HG03575 (cell line): ENCODE measurements at regions not wholly inside any gene's neighbourhood (a gene's known extent, or its start where the extent isn't known, plus 50 kb on each side); places are given as distances from the start of the nearest gene placed in this dataset.

Experiments
- ATAC-seq: cut with Tn5 transposase; IDR thresholded peaks from one replicate; pipeline ENCODE4 v1.9.1; 2021; ENCODE audit not compliant: unreplicated experiment, insufficient number of reproducible peaks, low FRiP score; ENCODE audit errors: extremely low read depth

DNA sequence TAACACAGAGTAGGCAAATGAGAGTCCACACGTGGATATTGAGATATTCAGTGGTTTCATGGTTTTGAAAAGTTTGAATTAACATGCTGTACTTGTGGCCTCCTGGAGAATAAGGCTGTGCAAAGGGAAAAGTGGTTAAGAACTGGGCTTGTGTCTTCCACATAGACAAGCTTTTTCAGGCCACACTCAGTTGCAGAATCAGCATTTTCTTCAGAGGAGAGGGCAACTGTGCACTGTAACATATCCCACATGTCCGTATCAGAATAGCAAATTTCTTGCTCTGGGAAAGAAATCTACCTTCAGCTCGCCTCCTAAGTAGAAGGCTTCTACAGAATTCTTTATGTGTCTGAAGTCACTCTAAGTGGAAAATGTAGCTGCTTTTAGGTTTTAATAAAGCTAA lies 84.9 kb downstream of the ZC3H11B start:
- ATAC-seq, result no peak

- ATAC-seq, result no peak
Measured at GRCh38 chr1:219526074-219526473, 86.8 kb downstream of the ZC3H11B start.

GRCh38 chr1:219523411-219523810 lies 89.5 kb downstream of the ZC3H11B start:
- no peak for ATAC-seq

DNA sequence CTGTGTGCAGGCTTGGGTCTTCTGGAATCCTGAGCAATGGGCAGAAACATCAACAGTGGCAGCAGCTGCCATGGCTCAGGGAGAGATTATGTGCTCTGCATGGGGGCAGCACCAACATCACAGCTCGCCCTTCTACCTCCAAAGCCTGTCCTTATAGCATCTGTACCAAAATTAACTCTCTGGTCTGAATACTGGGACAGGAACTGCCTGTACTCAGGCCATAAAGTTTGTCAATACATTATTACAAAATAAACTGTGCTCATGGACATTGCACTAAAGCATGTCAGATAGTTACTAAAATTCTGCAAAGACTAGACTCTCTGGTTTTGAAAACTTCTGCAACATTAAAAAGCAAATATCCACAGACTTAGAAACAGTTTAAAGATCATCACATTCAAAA lies 91.6 kb downstream of the ZC3H11B start:
- no peak for ATAC-seq

DNA sequence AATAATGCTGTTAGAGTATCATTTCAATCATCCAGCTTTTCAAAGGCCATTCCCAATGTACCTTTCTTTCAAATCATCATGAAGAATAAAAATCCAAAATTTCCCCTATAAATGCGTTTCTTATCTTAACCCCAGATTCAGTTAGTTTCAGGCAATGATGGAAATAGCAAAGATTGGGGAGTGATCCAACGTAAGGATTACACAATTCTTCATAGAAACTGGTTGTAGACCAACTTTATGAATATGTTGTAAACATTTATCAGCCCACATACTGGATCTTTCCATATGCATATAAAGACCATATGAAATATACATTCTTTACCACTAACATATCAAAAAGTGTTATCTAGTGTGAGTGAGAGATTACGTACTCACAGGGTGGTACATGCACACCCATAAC lies 92.7 kb downstream of the ZC3H11B start:
- no peak for ATAC-seq

DNA sequence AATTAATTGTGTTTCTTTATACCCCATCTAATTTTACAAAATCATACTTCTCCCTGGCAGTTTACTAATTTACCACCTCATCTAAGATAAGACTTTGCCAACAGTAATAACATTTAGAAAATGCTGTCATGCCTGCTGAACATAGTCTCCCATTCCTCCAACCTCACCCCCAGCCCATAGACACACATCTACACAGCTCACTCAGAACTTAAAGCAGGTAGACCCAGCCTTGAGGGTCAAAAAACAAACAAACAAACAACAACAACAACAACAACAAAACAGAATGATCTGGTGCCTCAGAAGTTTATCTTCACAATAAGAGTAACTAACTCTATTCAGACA lies 94.0 kb downstream of the ZC3H11B start:
- no peak for ATAC-seq

- no peak for ATAC-seq
Measured at GRCh38 chr1:219518168-219518906, 94.6 kb downstream of the ZC3H11B start.

DNA sequence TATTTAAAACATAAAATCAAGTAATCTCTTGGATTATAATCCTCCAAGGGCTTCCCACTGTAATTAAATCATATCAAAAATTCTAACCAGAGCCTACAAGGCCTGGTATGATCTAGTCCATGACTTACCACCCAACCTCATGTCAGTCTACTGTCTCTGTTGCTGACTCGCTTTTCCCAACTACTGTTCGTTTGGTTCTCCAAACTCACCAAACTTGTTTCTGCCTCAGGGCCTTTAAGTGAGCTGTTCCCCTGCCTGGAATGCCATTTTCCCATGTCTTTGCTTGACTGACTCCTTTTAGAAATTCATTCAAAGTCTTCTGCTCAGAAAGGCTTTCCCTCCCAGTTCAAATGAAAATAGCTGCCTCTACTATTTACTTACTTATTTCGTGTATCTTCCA lies 95.9 kb downstream of the ZC3H11B start:
- no peak for ATAC-seq

DNA sequence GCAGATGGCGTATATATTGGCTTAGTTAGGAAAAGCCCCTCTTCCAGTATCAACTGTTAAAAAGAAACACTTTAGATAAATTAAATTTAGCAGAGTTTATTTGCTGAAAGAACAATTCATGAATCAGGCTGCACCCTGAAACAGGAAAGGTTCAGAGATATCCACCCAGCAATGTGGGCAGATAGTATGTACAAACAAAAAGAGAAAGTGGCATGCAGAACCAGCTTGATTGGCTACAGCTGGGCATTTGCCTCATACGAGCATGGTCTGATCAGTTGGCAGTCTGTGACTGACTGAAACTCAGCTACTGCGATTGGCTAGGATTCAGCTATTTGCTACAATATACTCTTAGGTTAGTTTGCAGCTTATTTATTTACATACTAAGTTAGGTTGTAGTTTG lies 98.2 kb downstream of the ZC3H11B start:
- ATAC-seq, result no peak

DNA sequence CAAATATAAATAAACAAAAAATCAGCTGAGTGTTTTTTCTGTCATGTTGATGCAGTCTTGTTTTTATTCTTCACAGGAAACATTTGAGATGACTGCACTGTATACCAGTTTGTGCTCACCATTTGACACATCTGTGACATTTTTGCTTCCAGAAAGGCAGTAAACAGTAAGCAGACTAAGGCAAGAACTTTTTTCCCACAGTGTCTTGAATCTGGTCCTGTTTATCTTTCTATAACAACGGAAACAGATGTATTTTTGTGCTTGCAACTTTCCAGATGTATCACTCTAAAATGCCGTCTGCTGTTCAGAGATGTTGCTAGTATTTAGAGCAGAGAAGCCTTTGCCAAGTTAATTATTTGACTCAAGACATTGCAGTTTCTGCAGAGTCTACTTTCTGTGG lies 105.5 kb downstream of the ZC3H11B start:
- ATAC-seq, result no peak

GRCh38 chr1:219506936-219507335 lies 106.0 kb downstream of the ZC3H11B start:
- no peak for ATAC-seq

DNA sequence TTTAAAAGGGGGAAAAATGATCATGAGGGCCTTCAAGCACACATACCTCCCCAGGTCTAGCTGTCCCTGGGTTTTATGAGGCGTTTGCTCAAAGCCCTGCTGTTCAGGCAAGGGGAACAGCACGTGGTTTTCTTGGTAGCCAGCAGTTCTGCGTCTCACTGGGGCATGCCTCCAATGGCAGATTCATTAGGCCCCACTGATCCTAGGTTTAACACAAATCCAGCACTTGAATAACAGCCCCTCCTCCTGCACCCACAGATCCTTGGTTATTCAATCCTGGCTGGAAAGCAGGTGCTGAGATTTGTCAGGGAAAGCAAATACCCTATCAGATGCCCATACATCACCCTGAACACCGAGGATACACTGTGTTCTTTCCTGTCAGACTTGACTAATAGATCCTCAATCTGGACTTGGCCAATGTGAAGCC lies 106.4 kb downstream of the ZC3H11B start:
- ATAC-seq, result no peak

GRCh38 chr1:219505886-219506285 lies 107.0 kb downstream of the ZC3H11B start:
- no peak for ATAC-seq

DNA sequence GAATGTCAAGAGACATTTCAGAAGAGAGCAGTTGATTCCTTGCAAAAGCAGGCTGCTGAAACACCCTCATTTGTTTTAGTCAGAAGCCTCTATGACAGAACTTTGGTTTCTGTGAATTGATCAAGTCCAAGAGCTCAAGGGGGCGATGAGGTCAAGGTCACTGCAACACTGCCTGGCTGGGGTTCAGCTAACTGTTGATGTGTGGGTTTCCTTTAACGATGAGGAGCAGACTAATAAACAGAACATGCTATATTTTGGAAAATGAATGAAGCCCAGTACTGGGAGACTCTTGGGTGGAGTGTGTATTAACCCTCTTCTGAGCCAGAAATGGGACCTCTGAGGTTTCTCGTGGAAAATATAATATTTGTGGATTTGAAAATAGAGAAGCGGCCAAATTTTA lies 109.3 kb downstream of the ZC3H11B start:
- ATAC-seq, result no peak

DNA sequence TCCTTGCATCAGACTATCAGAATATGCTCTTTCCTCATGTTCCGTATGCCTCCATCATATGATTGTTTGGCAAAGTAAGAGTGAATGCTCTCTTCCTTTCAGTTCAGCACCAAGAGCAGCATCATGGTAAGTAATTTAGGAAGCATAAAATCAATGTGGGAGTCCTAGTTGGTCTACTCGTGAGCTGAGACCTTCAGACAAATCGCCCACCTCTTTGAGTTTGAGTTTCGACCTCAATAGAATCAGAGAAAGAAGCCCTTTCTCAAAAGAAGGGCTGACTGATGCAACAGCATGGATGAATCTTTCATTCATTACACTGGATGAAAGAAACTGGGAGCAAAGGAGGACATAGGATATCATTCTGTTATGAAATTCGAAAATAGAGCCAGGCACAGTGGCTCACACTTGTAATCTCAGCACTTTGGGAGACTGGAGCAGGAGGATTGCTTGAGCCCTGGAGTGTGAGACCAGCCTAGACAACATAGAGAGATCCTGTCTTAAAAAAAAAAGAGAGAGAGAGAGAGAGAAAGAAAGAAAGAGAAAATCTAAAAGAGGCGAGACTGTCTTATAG lies 112.5 kb downstream of the ZC3H11B start:
- ATAC-seq, result no peak

DNA sequence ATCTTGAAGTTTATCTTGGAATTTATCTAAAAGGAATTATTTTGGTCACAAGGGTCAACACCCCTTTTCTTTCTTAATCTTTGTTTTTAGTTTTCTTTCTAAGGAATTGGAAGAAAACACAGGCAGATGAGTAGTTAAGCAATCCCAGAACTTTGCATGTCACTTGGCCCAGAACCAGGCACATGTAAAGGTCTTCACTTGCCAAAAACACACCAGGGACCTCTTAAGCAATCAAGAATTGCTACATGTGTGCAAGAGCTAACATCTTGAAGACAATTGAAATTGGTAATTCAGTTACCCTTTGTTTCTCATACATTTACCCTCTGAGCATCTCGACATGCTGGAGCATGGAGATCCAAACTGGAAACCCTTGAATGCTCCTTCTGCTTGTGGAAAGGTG lies 114.2 kb downstream of the ZC3H11B start:
- no peak for ATAC-seq

- ATAC-seq, result no peak
Measured at GRCh38 chr1:219495737-219496408, 117.0 kb downstream of the ZC3H11B start.

- no peak for ATAC-seq
Measured at GRCh38 chr1:219492717-219493116, 120.2 kb downstream of the ZC3H11B start.

- no peak for ATAC-seq
Measured at GRCh38 chr1:219490566-219490965, 122.3 kb downstream of the ZC3H11B start.

DNA sequence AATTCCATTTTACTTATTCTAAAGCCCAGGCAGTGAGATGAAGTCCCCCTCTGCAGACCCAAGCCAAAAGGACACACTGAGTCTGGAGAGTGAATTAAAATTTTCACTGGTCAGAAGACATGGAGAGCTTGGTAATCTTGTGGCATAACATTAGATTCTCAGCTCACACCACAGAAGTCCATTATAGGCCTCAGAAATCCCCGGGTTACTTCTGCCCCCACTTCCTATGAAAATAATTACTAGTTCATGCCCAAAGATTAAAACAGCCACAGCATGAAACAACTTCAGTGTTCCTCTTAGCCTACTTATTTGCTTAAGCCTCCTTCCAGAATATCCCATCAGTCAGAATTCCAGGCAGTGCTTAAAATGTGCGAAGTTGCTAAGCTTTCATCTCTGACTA lies 123.3 kb downstream of the ZC3H11B start:
- ATAC-seq, result no peak
